Osteocyte (in vitro differentiated cells): ENCODE measurements at regions not wholly inside any gene's neighbourhood (a gene's known extent, or its start where the extent isn't known, plus 50 kb on each side); places are given as distances from the start of the nearest gene placed in this dataset.
A peak's percentile ranks its signal among the peaks of the same experiment; 100 is the strongest.

Source experiments
- DNase-seq: peaks from one replicate; pipeline ENCODE4 v3.0.0; 2021; ENCODE audit warnings: mixed read lengths; ENCODE audit not compliant: unreplicated experiment; ENCODE audit errors: extremely low spot score
- H3K27ac Mint-ChIP-seq: one replicate; pipeline ENCODE4 v1.8.0; 2021; ENCODE audit warnings: mild to moderate bottlenecking, mixed read lengths; ENCODE audit not compliant: unreplicated experiment
- H3K27me3 Mint-ChIP-seq: one replicate; pipeline ENCODE4 v1.8.0; 2021; ENCODE audit warnings: mixed read lengths; ENCODE audit not compliant: unreplicated experiment
- H3K36me3 Mint-ChIP-seq: one replicate; pipeline ENCODE4 v1.8.0; 2021; ENCODE audit warnings: mixed read lengths; ENCODE audit not compliant: unreplicated experiment
- H3K4me1 Mint-ChIP-seq: one replicate; pipeline ENCODE4 v1.8.0; 2021; ENCODE audit warnings: mixed read lengths; ENCODE audit not compliant: unreplicated experiment
- H3K4me3 Mint-ChIP-seq: one replicate; pipeline ENCODE4 v1.8.0; 2021; ENCODE audit warnings: mild to moderate bottlenecking, moderate library complexity, mixed read lengths; ENCODE audit not compliant: unreplicated experiment
- H3K9me3 Mint-ChIP-seq: one replicate; pipeline ENCODE4 v1.8.0; 2021; ENCODE audit warnings: mixed read lengths; ENCODE audit not compliant: unreplicated experiment
- TF ChIP-seq, protein P1 (sequence below): fragments of 200-600 bp; sonication (generic); IDR thresholded peaks from 2 replicates; pipeline ENCODE4 v1.5.0; 2021; ENCODE audit warnings: antibody characterized with exemption, mild to moderate bottlenecking, moderate library complexity

DNA sequence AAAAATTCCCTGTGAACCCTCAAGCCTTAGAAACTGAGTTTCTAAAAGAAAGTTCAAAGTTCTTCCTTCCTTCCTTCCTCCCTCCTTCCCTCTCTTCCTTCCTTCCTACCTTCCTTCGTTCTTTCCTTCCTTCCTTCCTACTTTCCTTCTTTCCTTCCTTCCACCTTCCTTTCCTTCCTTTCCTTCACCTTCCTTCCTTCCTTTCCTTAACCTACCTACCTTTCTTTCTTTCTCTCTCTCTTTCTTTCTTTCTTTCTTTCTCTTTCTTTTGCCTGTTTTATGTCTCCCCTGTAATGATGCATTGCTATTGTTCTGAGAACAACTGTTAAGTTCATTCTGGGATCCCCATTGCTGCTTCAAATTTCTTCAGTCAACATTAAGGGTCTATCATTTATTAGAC lies 551.1 kb downstream of the TFEC start:
- H3K4me3 Mint-ChIP-seq: no peak overlapping the region
- peaks cover 18% of the 10 kb centered on the region for H3K4me1 Mint-ChIP-seq
- H3K27ac Mint-ChIP-seq: no peak overlapping the region
- no peaks in the 10 kb centered on the region for H3K27me3 Mint-ChIP-seq
- no peaks in the 10 kb centered on the region for H3K36me3 Mint-ChIP-seq
- TF ChIP-seq, protein P1, sequence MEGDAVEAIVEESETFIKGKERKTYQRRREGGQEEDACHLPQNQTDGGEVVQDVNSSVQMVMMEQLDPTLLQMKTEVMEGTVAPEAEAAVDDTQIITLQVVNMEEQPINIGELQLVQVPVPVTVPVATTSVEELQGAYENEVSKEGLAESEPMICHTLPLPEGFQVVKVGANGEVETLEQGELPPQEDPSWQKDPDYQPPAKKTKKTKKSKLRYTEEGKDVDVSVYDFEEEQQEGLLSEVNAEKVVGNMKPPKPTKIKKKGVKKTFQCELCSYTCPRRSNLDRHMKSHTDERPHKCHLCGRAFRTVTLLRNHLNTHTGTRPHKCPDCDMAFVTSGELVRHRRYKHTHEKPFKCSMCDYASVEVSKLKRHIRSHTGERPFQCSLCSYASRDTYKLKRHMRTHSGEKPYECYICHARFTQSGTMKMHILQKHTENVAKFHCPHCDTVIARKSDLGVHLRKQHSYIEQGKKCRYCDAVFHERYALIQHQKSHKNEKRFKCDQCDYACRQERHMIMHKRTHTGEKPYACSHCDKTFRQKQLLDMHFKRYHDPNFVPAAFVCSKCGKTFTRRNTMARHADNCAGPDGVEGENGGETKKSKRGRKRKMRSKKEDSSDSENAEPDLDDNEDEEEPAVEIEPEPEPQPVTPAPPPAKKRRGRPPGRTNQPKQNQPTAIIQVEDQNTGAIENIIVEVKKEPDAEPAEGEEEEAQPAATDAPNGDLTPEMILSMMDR: no peak
- H3K9me3 Mint-ChIP-seq: no peaks in the 10 kb centered on the region
- DNase-seq: no peak

DNA sequence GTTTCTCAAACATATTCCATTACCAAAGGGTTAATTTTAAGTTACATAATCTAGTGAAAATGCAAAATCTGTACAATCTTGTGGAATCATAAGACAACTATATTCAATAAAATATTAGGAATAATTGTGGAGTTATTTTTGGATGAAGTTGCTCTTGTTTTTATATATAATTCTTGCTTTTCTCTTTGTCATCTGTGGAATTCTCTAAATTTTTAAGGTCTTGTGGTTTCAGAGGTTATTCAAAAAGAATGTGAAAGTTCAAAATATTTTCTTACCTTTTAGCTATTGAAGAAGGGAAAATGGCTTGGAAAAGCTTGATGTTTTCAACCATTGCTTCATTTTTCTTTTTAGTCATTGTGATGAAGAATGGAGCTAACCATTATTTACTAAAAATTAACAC lies 552.1 kb downstream of the TFEC start:
- Mint-ChIP-seq H3K27me3 (no peaks in the 10 kb centered on the region), H3K36me3 (no peaks in the 10 kb centered on the region), H3K4me1 (peaks cover 18% of the 10 kb centered on the region), H3K4me3 (no peak overlapping the region), H3K27ac (peak overlapping the region; percentile 44), H3K9me3 (no peaks in the 10 kb centered on the region)
- no peak for DNase-seq
- TF ChIP-seq, protein P1: no peak

DNA sequence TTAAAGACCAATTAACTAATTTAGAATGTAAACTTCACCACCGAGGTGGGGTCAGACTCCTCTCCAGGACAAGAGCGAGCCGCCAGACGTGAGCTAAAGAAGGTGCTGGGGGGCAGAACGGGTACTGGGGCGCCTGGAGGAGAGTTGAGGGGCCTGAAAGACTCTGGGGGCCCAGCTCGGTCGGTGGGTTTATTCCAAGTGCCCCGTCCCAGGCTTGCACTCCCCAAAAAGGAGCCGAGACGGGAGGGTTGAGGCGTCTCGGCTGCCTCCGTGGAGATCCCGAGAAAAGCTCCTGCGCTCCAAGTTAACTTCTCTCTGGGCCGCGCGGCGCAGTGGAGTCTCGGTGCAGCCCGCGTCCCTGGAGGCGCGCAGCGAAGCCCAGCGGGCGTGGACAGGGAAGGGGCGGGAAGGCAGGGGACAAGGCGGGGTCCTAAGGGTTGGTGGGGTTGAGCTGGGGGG lies 553.3 kb downstream of the TFEC start:
- no peak for DNase-seq
- Mint-ChIP-seq H3K36me3 (no peaks in the 10 kb centered on the region), H3K4me3 (peak overlapping the region; percentile 67), H3K4me1 (peaks cover 18% of the 10 kb centered on the region), H3K9me3 (no peaks in the 10 kb centered on the region), H3K27me3 (no peaks in the 10 kb centered on the region), H3K27ac (no peak overlapping the region)
- TF ChIP-seq, protein P1: no peak

DNA sequence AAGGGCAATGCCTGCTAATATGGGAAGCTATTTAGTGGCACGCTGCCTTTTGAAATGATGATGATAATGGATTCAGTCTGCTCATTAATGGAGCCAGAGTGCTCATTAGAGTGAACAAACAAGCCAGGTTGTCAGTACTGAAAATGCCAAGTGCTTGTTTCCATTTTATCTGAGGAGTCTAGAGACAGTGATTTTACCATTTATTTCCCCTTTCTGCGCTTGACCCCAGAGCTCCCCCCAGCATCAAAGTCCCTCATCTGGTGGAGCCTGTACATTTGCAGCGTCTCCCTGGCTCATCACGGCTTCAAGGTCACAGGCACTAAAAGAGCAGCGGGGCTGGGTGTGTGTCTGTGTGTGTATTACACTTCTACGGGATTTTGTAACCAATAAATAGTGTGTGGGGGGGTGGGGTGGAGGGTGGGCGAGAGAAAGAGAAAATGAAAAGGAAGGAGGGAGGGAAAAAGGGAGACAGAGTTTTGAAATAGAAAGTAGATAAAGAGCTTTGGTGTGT lies 553.8 kb downstream of the TFEC start:
- no peaks in the 10 kb centered on the region for H3K36me3 Mint-ChIP-seq
- H3K27me3 Mint-ChIP-seq: no peaks in the 10 kb centered on the region
- TF ChIP-seq, protein P1: no peak
- DNase-seq: no peak
- H3K9me3 Mint-ChIP-seq: no peaks in the 10 kb centered on the region
- no peak overlapping the region for H3K27ac Mint-ChIP-seq
- H3K4me1 Mint-ChIP-seq: peaks cover 18% of the 10 kb centered on the region
- peak overlapping the region; percentile 67 for H3K4me3 Mint-ChIP-seq

GRCh38 chr7:115475761-115476385 lies 554.0 kb downstream of the MDFIC start:
- peaks cover 18% of the 10 kb centered on the region for H3K4me1 Mint-ChIP-seq
- no peaks in the 10 kb centered on the region for H3K36me3 Mint-ChIP-seq
- DNase-seq: no peak

More at GRCh38 chr7:115475761-115476385, 554.0 kb downstream of the MDFIC start:
- Mint-ChIP-seq H3K9me3 (no peaks in the 10 kb centered on the region), H3K27me3 (no peaks in the 10 kb centered on the region), H3K4me3 (no peak overlapping the region), H3K27ac (no peak overlapping the region)
- TF ChIP-seq, protein P1: peak; percentile 19
